ENCODE measurements at regions not wholly inside any gene's neighbourhood (a gene's known extent, or its start where the extent isn't known, plus 50 kb on each side); places are given as distances from the start of the nearest gene placed in this dataset.

DNA sequence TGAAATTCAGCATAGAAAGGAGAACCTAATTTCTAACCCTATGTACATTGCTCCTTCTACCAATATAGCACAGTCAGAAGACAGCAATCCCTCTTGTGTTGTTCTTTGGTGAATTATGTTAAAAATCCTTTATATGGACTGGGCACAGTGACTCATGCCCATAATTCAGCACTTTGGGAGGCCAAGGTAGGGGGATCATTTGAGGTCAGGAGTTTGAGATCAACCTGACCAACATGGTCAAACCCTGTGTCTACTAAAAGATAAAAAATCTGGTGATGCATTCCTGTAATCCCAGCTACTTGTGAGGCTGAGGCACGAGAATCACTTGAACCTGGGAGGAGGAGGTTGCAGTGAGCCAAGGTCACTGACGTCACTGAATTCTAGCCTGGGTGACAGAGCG lies 195.6 kb downstream of the TMX3 start:
- H3K27me3 ChIP-seq (ENCODE audit: control insufficient read depth, insufficient read depth, low read length), result no peaks in the 10 kb centered on the region
- no peaks in the 10 kb centered on the region for H3K79me2 ChIP-seq
- no peak overlapping the region for H3K27ac ChIP-seq
- no peaks in the 10 kb centered on the region for H3K4me1 ChIP-seq
- no peak overlapping the region for H3K4me2 ChIP-seq (ENCODE audit: low read length)
- no peaks in the 10 kb centered on the region for H3K9me3 ChIP-seq (ENCODE audit: control insufficient read depth, low read length)
- no peak overlapping the region for H2AFZ ChIP-seq
- no peak overlapping the region for H3K9ac ChIP-seq
- TF ChIP-seq, protein P1, sequence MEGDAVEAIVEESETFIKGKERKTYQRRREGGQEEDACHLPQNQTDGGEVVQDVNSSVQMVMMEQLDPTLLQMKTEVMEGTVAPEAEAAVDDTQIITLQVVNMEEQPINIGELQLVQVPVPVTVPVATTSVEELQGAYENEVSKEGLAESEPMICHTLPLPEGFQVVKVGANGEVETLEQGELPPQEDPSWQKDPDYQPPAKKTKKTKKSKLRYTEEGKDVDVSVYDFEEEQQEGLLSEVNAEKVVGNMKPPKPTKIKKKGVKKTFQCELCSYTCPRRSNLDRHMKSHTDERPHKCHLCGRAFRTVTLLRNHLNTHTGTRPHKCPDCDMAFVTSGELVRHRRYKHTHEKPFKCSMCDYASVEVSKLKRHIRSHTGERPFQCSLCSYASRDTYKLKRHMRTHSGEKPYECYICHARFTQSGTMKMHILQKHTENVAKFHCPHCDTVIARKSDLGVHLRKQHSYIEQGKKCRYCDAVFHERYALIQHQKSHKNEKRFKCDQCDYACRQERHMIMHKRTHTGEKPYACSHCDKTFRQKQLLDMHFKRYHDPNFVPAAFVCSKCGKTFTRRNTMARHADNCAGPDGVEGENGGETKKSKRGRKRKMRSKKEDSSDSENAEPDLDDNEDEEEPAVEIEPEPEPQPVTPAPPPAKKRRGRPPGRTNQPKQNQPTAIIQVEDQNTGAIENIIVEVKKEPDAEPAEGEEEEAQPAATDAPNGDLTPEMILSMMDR (IDR thresholded peaks at IDR 0.05), result no peak
- H3K36me3 ChIP-seq (ENCODE audit: control insufficient read depth, insufficient read depth, low read length), result no peaks in the 10 kb centered on the region
- H3K4me3 ChIP-seq (ENCODE audit: low read depth, low read length), result no peak overlapping the region

DNA sequence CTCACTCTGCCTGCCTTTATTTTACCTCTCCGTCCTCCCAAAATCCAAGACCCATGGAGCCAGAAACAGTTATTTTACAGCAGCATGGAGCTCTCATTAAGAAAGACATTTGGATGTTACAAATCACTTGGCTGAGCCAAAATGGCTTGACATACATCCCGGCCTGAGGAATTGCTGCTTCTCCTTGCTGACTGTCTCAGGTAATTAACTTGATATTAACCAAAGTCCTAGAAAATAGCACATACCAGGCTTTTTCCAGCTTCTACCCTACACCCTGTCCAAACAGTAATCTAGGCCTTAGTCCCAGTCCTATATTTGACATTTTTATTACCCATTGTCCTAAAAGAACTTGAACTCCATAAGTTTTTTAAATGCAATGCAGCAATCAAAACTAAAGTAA lies 205.0 kb downstream of the TMX3 start:
- Histone ChIP-seq H3K9me3 (ENCODE audit: control insufficient read depth, low read length) (no peaks in the 10 kb centered on the region), H3K4me3 (ENCODE audit: low read depth, low read length) (no peak overlapping the region), H3K4me1 (no peaks in the 10 kb centered on the region), H3K36me3 (ENCODE audit: control insufficient read depth, insufficient read depth, low read length) (no peaks in the 10 kb centered on the region), H3K27me3 (ENCODE audit: control insufficient read depth, insufficient read depth, low read length) (no peaks in the 10 kb centered on the region), H3K4me2 (ENCODE audit: low read length) (no peak overlapping the region), H2AFZ (no peak overlapping the region), H3K9ac (no peak overlapping the region), H3K79me2 (no peaks in the 10 kb centered on the region), H3K27ac (no peak overlapping the region)
- TF ChIP-seq, protein P1 (IDR thresholded peaks at IDR 0.05), result no peak

DNA sequence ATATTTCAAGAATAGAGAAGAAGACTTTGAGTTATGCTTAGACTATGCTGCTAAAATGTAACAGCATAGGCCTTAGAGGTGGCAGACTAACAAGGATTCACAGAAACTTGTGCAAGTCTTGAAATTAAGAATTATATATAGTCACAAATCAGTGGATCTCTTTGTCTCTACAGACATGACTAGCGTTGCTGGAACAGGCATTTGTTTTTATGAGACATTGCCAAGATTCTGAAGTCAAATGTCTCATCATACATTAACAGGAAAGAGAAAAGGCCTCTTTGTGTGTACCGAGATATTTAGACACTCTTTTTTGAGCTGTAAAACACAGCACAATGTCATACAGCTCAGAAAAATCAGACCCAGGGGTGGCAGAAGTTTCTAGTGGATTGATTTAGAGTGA lies 207.1 kb downstream of the TMX3 start:
- TF ChIP-seq, protein P1 (IDR thresholded peaks at IDR 0.05), result no peak
- Histone ChIP-seq H3K27ac (no peak overlapping the region), H3K4me2 (ENCODE audit: low read length) (no peak overlapping the region), H3K4me1 (no peaks in the 10 kb centered on the region), H2AFZ (no peak overlapping the region), H3K27me3 (ENCODE audit: control insufficient read depth, insufficient read depth, low read length) (no peaks in the 10 kb centered on the region), H3K36me3 (ENCODE audit: control insufficient read depth, insufficient read depth, low read length) (no peaks in the 10 kb centered on the region), H3K79me2 (no peaks in the 10 kb centered on the region), H3K9ac (no peak overlapping the region), H3K4me3 (ENCODE audit: low read depth, low read length) (no peak overlapping the region), H3K9me3 (ENCODE audit: control insufficient read depth, low read length) (no peaks in the 10 kb centered on the region)

DNA sequence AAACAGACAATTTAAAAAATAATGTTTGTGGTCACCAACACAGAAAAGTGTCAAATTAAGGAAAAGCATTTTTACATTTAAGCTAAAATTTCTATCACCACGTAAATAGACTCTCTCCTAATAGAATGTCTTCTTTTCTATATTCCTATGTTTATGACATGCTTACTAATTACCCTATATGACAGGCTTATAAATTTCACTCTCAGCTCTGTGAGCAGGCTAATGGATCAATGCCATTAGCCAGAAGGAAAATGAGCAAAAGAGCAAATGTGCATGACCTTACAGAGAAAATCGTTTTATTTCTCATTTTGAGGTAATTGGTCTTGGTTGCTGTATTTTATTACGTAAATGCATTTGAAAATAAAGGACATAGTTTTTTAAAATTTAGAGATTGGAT lies 209.7 kb downstream of the TMX3 start:
- no peak overlapping the region for H3K27ac ChIP-seq
- H3K27me3 ChIP-seq (ENCODE audit: control insufficient read depth, insufficient read depth, low read length), result no peaks in the 10 kb centered on the region
- H3K4me3 ChIP-seq (ENCODE audit: low read depth, low read length), result no peak overlapping the region
- no peaks in the 10 kb centered on the region for H3K4me1 ChIP-seq
- H3K9ac ChIP-seq, result no peak overlapping the region
- H3K4me2 ChIP-seq (ENCODE audit: low read length), result no peak overlapping the region
- H3K9me3 ChIP-seq (ENCODE audit: control insufficient read depth, low read length), result no peaks in the 10 kb centered on the region
- TF ChIP-seq, protein P1 (IDR thresholded peaks at IDR 0.05), result no peak
- no peaks in the 10 kb centered on the region for H3K79me2 ChIP-seq
- H2AFZ ChIP-seq, result no peak overlapping the region
- H3K36me3 ChIP-seq (ENCODE audit: control insufficient read depth, insufficient read depth, low read length), result no peaks in the 10 kb centered on the region

DNA sequence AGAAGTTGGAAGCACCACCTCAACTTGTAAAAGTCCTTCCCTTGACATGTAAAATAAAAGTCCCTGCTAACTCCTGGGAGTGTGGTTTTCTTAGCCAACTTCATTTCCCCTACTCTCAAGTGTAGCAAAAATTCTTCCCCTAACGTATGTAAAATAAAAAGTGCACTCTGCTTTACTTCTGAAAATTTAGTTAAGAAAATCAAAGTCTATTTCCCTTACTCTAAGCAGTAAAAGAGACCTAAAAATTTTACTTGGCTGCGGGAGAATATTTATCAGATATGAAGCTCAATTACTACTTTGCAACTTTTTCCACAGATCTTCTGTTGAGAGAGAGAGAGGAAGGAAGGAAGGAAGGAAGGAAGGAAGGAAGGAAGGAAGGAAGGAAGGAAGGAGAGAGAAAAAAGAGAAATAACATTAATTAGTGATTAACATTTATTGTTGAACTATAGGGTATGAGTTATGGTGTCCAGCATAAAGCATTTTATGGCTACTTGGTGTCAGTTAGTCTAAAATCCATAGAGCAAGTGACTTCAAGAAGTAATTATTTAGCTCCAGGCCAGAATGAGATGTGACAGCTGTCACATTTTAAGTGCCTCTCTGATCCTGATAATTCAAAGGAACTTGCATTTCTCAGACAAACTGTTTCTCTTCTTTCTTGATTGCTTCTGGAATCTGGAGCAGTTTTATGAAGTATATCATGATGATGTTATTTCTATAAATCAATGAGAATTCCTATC lies 210.3 kb downstream of the TMX3 start:
- no peaks in the 10 kb centered on the region for H3K36me3 ChIP-seq (ENCODE audit: control insufficient read depth, insufficient read depth, low read length)
- H3K4me2 ChIP-seq (ENCODE audit: low read length), result no peak overlapping the region
- no peak overlapping the region for H2AFZ ChIP-seq
- no peak overlapping the region for H3K27ac ChIP-seq
- no peaks in the 10 kb centered on the region for H3K79me2 ChIP-seq
- H3K9ac ChIP-seq, result no peak overlapping the region
- TF ChIP-seq, protein P1 (IDR thresholded peaks at IDR 0.05), result no peak
- no peaks in the 10 kb centered on the region for H3K27me3 ChIP-seq (ENCODE audit: control insufficient read depth, insufficient read depth, low read length)
- no peak overlapping the region for H3K4me3 ChIP-seq (ENCODE audit: low read depth, low read length)
- no peaks in the 10 kb centered on the region for H3K4me1 ChIP-seq
- H3K9me3 ChIP-seq (ENCODE audit: control insufficient read depth, low read length), result no peaks in the 10 kb centered on the region

Data from parathyroid adenoma (tissue), 2 donors.